SK-N-MC (cell line): ENCODE measurements at regions not wholly inside any gene's neighbourhood (a gene's known extent, or its start where the extent isn't known, plus 50 kb on each side); places are given as distances from the start of the nearest gene placed in this dataset.

Experiments
- DNase-seq: peaks from one replicate; pipeline ENCODE4 v3.0.0-alpha.2; 2011; ENCODE audit warnings: low read depth, low spot score
- H3K27ac ChIP-seq: fragments of 200-600 bp; sonication (generic); 2 replicates; pipeline ENCODE4 v1.5.1; 2016; ENCODE audit warnings: mixed run types
- H3K36me3 ChIP-seq: fragments of 200-600 bp; sonication (generic); 2 replicates; pipeline ENCODE4 v1.6.1; 2017; ENCODE audit warnings: antibody characterized with exemption, low read length, mixed read lengths; ENCODE audit not compliant: insufficient read depth
- H3K4me3 ChIP-seq: fragments of 200-600 bp; sonication (generic); 2 replicates; pipeline ENCODE4 v1.5.1; 2016
- H3K9ac ChIP-seq: fragments of 200-600 bp; sonication (generic); 2 replicates; pipeline ENCODE4 v1.8.0; 2017; ENCODE audit warnings: mixed run types, mixed read lengths; ENCODE audit not compliant: insufficient read length
- H3K9me3 ChIP-seq: fragments of 200-600 bp; sonication (generic); 2 replicates; pipeline ENCODE4 v1.6.1; 2017; ENCODE audit warnings: low read depth, mild to moderate bottlenecking, antibody characterized with exemption, low read length, moderate library complexity, mixed read lengths
- EZH2 ChIP-seq: fragments of 200-600 bp; sonication (generic); IDR thresholded peaks from one replicate; pipeline ENCODE4 v1.6.1; 2017; ENCODE audit warnings: antibody characterized with exemption
- FOXP2 ChIP-seq: optimal IDR thresholded peaks from 2 replicates; pipeline ENCODE3; 2011; ENCODE audit warnings: mild to moderate bottlenecking, moderate library complexity; ENCODE audit not compliant: insufficient read depth; ENCODE audit errors: extremely low read length, control extremely low read depth
- POLR2AphosphoS5 ChIP-seq: IDR thresholded peaks from 2 replicates; pipeline ENCODE4 v1.6.1; 2012; ENCODE audit warnings: mild to moderate bottlenecking, low read depth, low read length, borderline replicate concordance

DNA sequence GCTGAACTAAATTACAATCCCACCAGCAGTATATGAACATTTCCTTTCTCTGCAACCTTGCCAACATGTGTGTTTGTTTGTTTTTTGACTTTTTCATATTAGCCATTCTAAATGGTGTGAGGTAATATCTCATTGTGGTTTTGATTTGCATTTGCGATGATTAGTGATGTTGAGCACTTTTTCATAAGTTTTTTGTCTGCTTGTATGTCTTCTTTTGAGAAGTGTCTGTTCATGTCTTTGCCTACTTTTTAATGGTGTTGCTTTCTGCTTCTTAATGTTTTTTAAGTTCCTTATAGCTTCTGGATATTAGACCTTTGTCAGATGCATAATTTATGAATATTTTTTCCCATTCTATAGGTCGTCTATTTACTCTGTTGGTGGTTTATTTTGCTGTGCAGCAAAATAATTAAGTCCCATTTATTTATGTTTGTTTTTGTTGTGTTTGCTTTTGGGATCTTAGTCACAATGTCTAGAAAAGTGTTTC, 1262.9 kb downstream of the FSCB start:
- H3K9me3 ChIP-seq = no peaks in the 10 kb centered on the region
- no peaks in the 10 kb centered on the region for H3K36me3 ChIP-seq
- no peak overlapping the region for H3K27ac ChIP-seq
- TF ChIP-seq EZH2 = no peak
- TF ChIP-seq POLR2AphosphoS5 = no peak
- no peak for TF ChIP-seq FOXP2
- H3K9ac ChIP-seq = no peak overlapping the region
- DNase-seq = no peak
- no peak overlapping the region for H3K4me3 ChIP-seq

DNA sequence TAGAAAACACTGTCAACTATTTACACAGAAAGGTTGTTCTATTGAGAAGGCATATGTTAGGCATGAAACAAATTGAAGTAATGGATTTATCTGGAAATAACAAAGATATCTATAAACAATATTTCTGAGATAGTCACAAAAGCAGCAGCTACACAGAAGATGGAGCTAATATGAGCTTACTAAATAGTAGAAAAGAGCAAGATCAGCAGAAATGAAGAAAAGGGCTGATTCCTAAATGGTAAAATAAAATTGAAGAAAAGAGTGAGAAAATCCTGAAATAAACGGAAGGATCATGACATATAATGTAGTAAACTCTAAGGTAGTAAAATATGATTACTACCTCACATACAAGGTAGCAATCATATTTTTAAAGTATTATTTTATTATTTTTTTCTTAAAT, 1263.9 kb downstream of the FSCB start:
- H3K9ac ChIP-seq = no peak overlapping the region
- no peaks in the 10 kb centered on the region for H3K36me3 ChIP-seq
- H3K27ac ChIP-seq = no peak overlapping the region
- H3K4me3 ChIP-seq = no peak overlapping the region
- no peak for TF ChIP-seq FOXP2
- TF ChIP-seq POLR2AphosphoS5 = no peak
- TF ChIP-seq EZH2 = no peak
- DNase-seq = no peak
- H3K9me3 ChIP-seq = no peaks in the 10 kb centered on the region

DNA sequence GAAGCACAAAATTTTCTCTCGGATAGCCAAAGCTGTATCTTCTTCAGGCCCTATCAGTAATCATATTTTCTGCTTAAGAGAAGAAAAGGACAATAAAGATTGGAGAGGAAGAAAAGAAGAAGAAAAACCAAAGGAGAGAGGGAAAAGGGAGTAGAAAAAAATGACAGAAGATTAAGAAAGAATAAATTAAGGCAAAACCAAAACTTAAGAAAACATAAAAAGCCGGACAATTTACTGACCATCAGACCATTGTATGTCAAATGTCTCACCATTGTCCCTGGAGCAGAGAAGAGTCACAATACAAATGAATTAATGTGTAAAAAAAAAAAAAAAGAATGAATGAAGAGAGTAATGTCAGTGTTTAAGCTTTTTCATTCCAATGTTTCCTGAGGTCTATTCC, 1274.8 kb downstream of the FSCB start:
- DNase-seq = no peak
- TF ChIP-seq EZH2 (no peak), FOXP2 (no peak), POLR2AphosphoS5 (no peak)
- H3K4me3 ChIP-seq = no peak overlapping the region
- no peaks in the 10 kb centered on the region for H3K9me3 ChIP-seq
- no peaks in the 10 kb centered on the region for H3K36me3 ChIP-seq
- no peak overlapping the region for H3K27ac ChIP-seq
- no peak overlapping the region for H3K9ac ChIP-seq

DNA sequence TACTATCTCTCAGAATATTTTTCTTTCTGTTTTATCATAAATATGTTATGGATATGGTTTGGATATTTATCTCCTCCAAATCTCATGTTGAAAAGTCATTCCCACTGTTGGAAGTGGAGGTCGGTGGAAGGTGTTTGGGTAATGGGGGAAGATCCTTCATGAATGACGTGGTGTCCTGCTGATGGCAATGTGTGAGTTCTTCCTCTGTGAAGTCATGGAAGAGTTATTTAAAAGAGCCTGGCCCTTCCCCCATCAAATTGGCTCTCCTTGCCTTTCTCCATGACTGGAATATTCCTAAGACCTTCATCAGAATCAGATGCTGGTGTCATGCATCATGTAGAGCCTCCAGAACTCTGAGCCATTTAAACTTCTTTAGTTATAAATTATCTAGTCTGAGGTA, 1291.6 kb downstream of the FSCB start:
- Histone ChIP-seq H3K9ac (no peak overlapping the region), H3K27ac (no peak overlapping the region), H3K4me3 (no peak overlapping the region), H3K36me3 (no peaks in the 10 kb centered on the region), H3K9me3 (no peaks in the 10 kb centered on the region)
- no peak for DNase-seq
- no peak for TF ChIP-seq POLR2AphosphoS5
- no peak for TF ChIP-seq EZH2
- no peak for TF ChIP-seq FOXP2

- no peak for DNase-seq
- Histone ChIP-seq H3K9me3 (no peaks in the 10 kb centered on the region), H3K27ac (no peak overlapping the region), H3K36me3 (no peaks in the 10 kb centered on the region), H3K4me3 (no peak overlapping the region), H3K9ac (no peak overlapping the region)
- TF ChIP-seq EZH2 = no peak
- TF ChIP-seq FOXP2 = no peak
- no peak for TF ChIP-seq POLR2AphosphoS5
Measured at GRCh38 chr14:43207189-43207588, 1299.9 kb downstream of the FSCB start.

GRCh38 chr14:43204816-43205215, 1302.3 kb downstream of the FSCB start:
- Histone ChIP-seq H3K27ac (no peak overlapping the region), H3K36me3 (no peaks in the 10 kb centered on the region), H3K9me3 (no peaks in the 10 kb centered on the region), H3K4me3 (no peak overlapping the region), H3K9ac (no peak overlapping the region)
- TF ChIP-seq FOXP2 = no peak
- no peak for TF ChIP-seq EZH2
- no peak for TF ChIP-seq POLR2AphosphoS5
- DNase-seq = no peak

- Histone ChIP-seq H3K4me3 (no peak overlapping the region), H3K9ac (no peak overlapping the region), H3K27ac (no peak overlapping the region), H3K36me3 (no peaks in the 10 kb centered on the region), H3K9me3 (no peaks in the 10 kb centered on the region)
- DNase-seq = no peak
- TF ChIP-seq EZH2 = no peak
- no peak for TF ChIP-seq FOXP2
- TF ChIP-seq POLR2AphosphoS5 = no peak
Measured at GRCh38 chr14:43200519-43200918, 1306.6 kb downstream of the FSCB start.

DNA sequence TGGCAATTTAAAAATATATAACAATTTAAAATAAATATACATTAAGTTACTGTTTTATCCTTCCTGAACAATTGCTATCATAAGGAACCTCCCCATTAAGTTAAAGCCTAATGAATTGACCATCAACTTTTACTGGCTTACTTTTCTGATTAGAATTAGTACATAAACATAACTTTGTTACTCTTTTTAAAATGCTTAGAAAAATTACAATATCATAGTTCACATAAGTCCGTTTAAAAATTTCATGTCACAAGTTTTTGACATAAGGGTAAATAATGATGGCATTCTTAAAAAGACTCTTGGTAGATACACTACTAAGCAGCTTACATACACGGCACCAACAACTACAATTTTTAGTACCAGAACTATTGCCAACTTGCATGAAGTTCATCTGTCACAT, 1308.6 kb downstream of the FSCB start:
- Histone ChIP-seq H3K27ac (no peak overlapping the region), H3K9me3 (no peaks in the 10 kb centered on the region), H3K9ac (no peak overlapping the region), H3K4me3 (no peak overlapping the region), H3K36me3 (no peaks in the 10 kb centered on the region)
- no peak for DNase-seq
- TF ChIP-seq FOXP2 = no peak
- TF ChIP-seq EZH2 = no peak
- no peak for TF ChIP-seq POLR2AphosphoS5

- no peak for DNase-seq
- no peak overlapping the region for H3K9ac ChIP-seq
- H3K4me3 ChIP-seq = no peak overlapping the region
- TF ChIP-seq EZH2 (no peak), FOXP2 (no peak), POLR2AphosphoS5 (no peak)
- H3K27ac ChIP-seq = no peak overlapping the region
- no peaks in the 10 kb centered on the region for H3K36me3 ChIP-seq
- no peaks in the 10 kb centered on the region; the same call in 1 of the 2 replicates for H3K9me3 ChIP-seq
Measured at GRCh38 chr14:43184540-43184939, 1322.5 kb downstream of the FSCB start.

- no peak overlapping the region for H3K4me3 ChIP-seq
- H3K36me3 ChIP-seq = no peaks in the 10 kb centered on the region
- no peak for TF ChIP-seq EZH2
- TF ChIP-seq POLR2AphosphoS5 = no peak
- no peak for TF ChIP-seq FOXP2
- H3K9ac ChIP-seq = no peak overlapping the region
- peak; percentile 14 for DNase-seq
- H3K27ac ChIP-seq = no peak overlapping the region
- H3K9me3 ChIP-seq = no peaks in the 10 kb centered on the region; the same call in 1 of the 2 replicates
Measured at GRCh38 chr14:43183916-43184315, 1323.2 kb downstream of the FSCB start.
